Liver (tissue), 8 donors: ENCODE measurements at regions not wholly inside any gene's neighbourhood (a gene's known extent, or its start where the extent isn't known, plus 50 kb on each side); places are given as distances from the start of the nearest gene placed in this dataset.

ENCODE experiments used
- DNase-seq: peaks from one replicate; pipeline ENCODE4 v3.0.0-alpha.2; 2017; ENCODE audit warnings: low spot score
- H3K27ac ChIP-seq, 2 donors: one replicate each; pipeline ENCODE4 v1.7.0; 2013; ENCODE audit warnings: inconsistent platforms in 2 of 2, low read length in 2 of 2, control low read depth in 1 of 2, low read depth in 1 of 2, mild to moderate bottlenecking in 1 of 2
- H3K27me3 ChIP-seq, 4 donors: one replicate each; pipeline versions ENCODE4 v1.6.1 to v1.7.0; 2013; ENCODE audit warnings: low read length in 3 of 4, inconsistent platforms in 1 of 4, mild to moderate bottlenecking in 1 of 4, moderate library complexity in 1 of 4; ENCODE audit not compliant: control insufficient read depth in 4 of 4, insufficient read depth in 4 of 4
- H3K36me3 ChIP-seq, 4 donors: one replicate each; pipeline versions ENCODE4 v1.6.1 to v1.7.0; 2013; ENCODE audit warnings: low read length in 3 of 4, mild to moderate bottlenecking in 3 of 4, low read depth in 1 of 4, moderate library complexity in 1 of 4; ENCODE audit not compliant: control insufficient read depth in 4 of 4, insufficient read depth in 3 of 4
- H3K4me1 ChIP-seq, 4 donors: one replicate each; pipeline versions ENCODE4 v1.6.1 to v1.7.0; 2013; ENCODE audit warnings: low read length in 3 of 4, mild to moderate bottlenecking in 3 of 4, moderate library complexity in 1 of 4; ENCODE audit not compliant: control insufficient read depth in 4 of 4, insufficient read depth in 4 of 4
- H3K4me3 ChIP-seq, 3 donors: one replicate each; pipeline versions ENCODE4 v1.6.1 to v1.7.0; 2013; ENCODE audit warnings: low read length in 3 of 3, control low read depth in 1 of 3, low read depth in 1 of 3, mild to moderate bottlenecking in 1 of 3
- H3K9ac ChIP-seq, 2 donors: one replicate each; pipeline ENCODE4 v1.7.0; 2013; ENCODE audit warnings: low read length in 2 of 2, mild to moderate bottlenecking in 2 of 2, moderate library complexity in 2 of 2, control low read depth in 1 of 2, low read depth in 1 of 2
- H3K9me3 ChIP-seq, 4 donors: one replicate each; pipeline versions ENCODE4 v1.6.1 to v1.7.0; 2013; ENCODE audit warnings: low read length in 3 of 4; ENCODE audit not compliant: control insufficient read depth in 4 of 4
- EGR1 ChIP-seq, 2 donors: IDR thresholded peaks; 2 replicates each; pipeline ENCODE4 v1.6.1; 2016 to 2018; ENCODE audit warnings: antibody characterized with exemption in 2 of 2, low read depth in 2 of 2
- FOXA1 ChIP-seq: IDR thresholded peaks from 2 replicates; pipeline ENCODE4 v1.6.1; 2016; ENCODE audit warnings: antibody characterized with exemption
- FOXA2 ChIP-seq: IDR thresholded peaks from 2 replicates; pipeline ENCODE4 v1.6.1; 2016; ENCODE audit warnings: antibody characterized with exemption
- GABPA ChIP-seq, 2 donors: IDR thresholded peaks in 1 of 2; conservative IDR thresholded peaks in 1 of 2; 2 replicates each; pipeline ENCODE4 v1.6.1; 2016; ENCODE audit warnings: antibody characterized with exemption in 2 of 2, mild to moderate bottlenecking in 1 of 2, moderate library complexity in 1 of 2
- HNF4A ChIP-seq, 2 donors: conservative IDR thresholded peaks; 2 replicates each; pipeline ENCODE4 v1.6.1; 2016; ENCODE audit warnings: antibody characterized with exemption in 2 of 2, mild to moderate bottlenecking in 2 of 2
- HNF4G ChIP-seq: IDR thresholded peaks from 2 replicates; pipeline ENCODE4 v1.6.1; 2016; ENCODE audit warnings: antibody characterized with exemption
- JUND ChIP-seq, 2 donors: IDR thresholded peaks; 2 replicates each; pipeline ENCODE4 v1.6.1; 2016; ENCODE audit warnings: antibody characterized with exemption in 2 of 2
- NR2F2 ChIP-seq: IDR thresholded peaks from 2 replicates; pipeline ENCODE4 v1.6.1; 2016; ENCODE audit warnings: antibody characterized with exemption
- RAD21 ChIP-seq, 2 donors: IDR thresholded peaks; 2 replicates each; pipeline ENCODE4 v1.6.1; 2016; ENCODE audit warnings: antibody characterized with exemption in 2 of 2, mild to moderate bottlenecking in 2 of 2
- RXRA ChIP-seq, 2 donors: IDR thresholded peaks; 2 replicates each; pipeline ENCODE4 v1.6.1; 2017 to 2018; ENCODE audit warnings: antibody characterized with exemption in 2 of 2, mild to moderate bottlenecking in 1 of 2
- SP1 ChIP-seq: IDR thresholded peaks from 2 replicates; pipeline ENCODE4 v1.6.1; 2018; ENCODE audit warnings: antibody characterized with exemption, mild to moderate bottlenecking
- TAF1 ChIP-seq: conservative IDR thresholded peaks from 2 replicates; pipeline ENCODE4 v1.6.1; 2016; ENCODE audit warnings: antibody characterized with exemption, mild to moderate bottlenecking
- YY1 ChIP-seq: IDR thresholded peaks from 2 replicates; pipeline ENCODE4 v1.6.1; 2016; ENCODE audit warnings: antibody characterized with exemption, mild to moderate bottlenecking
- WGBS: extraction: QIAGEN DNeasy Blood & Tissue Kit; methylation state at CpG from one replicate; pipeline ENCODE4 v1.1.7; 2013; 5-methylcytosine and 5-hydroxymethylcytosine counted together
- TF ChIP-seq, protein P1 (sequence below): IDR thresholded peaks from 2 replicates; pipeline ENCODE4 v1.6.1; 2016; ENCODE audit warnings: antibody characterized with exemption
- TF ChIP-seq, protein P2 (sequence below): fragments of 150-350 bp; IDR thresholded peaks from 2 replicates; pipeline ENCODE4 v1.5.1; 2017; ENCODE audit warnings: improper control_type of control experiment, low read depth, low read length; ENCODE audit not compliant: missing input control
- TF ChIP-seq, protein P3 (sequence below): IDR thresholded peaks from 2 replicates; pipeline ENCODE4 v1.6.1; 2016; ENCODE audit warnings: antibody characterized with exemption
- TF ChIP-seq, protein P4 (sequence below): IDR thresholded peaks from 2 replicates; pipeline ENCODE4 v1.6.1; 2016; ENCODE audit warnings: antibody characterized with exemption
- TF ChIP-seq, protein P5 (sequence below): IDR thresholded peaks from 2 replicates; pipeline ENCODE4 v1.6.1; 2016; ENCODE audit warnings: antibody characterized with exemption, mild to moderate bottlenecking
- donor health status: healthy.
- donor health status: healthy.
- donor health status: healthy.
- donor health status: healthy.
- donor health status: healthy.

DNA sequence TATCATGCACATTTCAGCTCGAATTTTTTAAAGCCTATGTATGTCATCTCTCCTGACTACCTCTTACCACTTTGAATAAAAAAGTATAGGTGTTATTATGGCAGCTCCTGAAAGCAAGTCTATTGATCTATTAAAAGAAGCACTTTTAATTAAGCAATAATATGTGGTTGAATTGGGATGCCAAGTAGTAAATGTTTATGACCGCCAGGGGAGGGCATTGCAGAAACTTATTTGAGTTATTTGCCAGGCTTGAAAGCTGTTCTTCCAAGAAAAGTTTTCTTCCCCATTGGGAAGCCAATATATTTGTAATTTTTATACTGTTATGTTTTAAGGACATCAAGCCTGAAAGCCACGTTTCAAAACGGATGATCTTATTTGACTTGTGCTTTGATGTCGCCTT, 88.1 kb upstream of the SOX21 start (continued):
- TF ChIP-seq HNF4A (conservative IDR thresholded peaks at IDR 0.05): no peak
- TF ChIP-seq RAD21 (IDR thresholded peaks at IDR 0.05): no peak
- no peak for TF ChIP-seq RXRA (IDR thresholded peaks at IDR 0.05)
- TF ChIP-seq YY1: no peak
- TF ChIP-seq, protein P1, sequence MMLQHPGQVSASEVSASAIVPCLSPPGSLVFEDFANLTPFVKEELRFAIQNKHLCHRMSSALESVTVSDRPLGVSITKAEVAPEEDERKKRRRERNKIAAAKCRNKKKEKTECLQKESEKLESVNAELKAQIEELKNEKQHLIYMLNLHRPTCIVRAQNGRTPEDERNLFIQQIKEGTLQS: no peak
- TF ChIP-seq FOXA2: no peak
- no peak for TF ChIP-seq GABPA (IDR thresholded peaks at IDR 0.05 in 1 of 2, conservative IDR thresholded peaks at IDR 0.05 in 1 of 2)

DNA sequence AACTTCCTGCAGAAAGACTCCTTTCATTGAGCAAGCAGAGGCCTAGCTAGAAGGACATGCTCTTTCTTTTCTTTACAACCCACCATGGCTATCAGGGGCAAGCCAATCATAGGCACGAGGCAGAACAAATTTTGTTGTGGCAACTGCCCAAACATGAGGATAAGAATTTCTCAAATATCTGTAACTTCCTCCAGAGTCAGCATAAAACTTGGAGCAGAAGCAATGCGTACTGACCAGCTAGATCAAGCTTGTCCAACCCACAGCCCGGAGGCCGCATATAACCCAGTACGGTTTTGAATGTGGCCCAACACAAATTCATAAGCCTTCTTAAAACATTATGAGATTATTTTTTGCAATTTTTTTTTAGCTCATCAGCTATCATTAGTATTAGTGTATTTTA, 87.0 kb upstream of the SOX21 start:
- H3K9ac ChIP-seq: no peak overlapping the region
- H3K4me3 ChIP-seq: no peak overlapping the region
- H3K9me3 ChIP-seq: no peaks in the 10 kb centered on the region
- H3K27ac ChIP-seq: no peak overlapping the region
- H3K36me3 ChIP-seq: no peaks in the 10 kb centered on the region
- 77% methylated on average over 5 of the region's 5 CpGs for WGBS
- TF ChIP-seq, protein P2, sequence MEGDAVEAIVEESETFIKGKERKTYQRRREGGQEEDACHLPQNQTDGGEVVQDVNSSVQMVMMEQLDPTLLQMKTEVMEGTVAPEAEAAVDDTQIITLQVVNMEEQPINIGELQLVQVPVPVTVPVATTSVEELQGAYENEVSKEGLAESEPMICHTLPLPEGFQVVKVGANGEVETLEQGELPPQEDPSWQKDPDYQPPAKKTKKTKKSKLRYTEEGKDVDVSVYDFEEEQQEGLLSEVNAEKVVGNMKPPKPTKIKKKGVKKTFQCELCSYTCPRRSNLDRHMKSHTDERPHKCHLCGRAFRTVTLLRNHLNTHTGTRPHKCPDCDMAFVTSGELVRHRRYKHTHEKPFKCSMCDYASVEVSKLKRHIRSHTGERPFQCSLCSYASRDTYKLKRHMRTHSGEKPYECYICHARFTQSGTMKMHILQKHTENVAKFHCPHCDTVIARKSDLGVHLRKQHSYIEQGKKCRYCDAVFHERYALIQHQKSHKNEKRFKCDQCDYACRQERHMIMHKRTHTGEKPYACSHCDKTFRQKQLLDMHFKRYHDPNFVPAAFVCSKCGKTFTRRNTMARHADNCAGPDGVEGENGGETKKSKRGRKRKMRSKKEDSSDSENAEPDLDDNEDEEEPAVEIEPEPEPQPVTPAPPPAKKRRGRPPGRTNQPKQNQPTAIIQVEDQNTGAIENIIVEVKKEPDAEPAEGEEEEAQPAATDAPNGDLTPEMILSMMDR: no peak
- TF ChIP-seq, protein P3, sequence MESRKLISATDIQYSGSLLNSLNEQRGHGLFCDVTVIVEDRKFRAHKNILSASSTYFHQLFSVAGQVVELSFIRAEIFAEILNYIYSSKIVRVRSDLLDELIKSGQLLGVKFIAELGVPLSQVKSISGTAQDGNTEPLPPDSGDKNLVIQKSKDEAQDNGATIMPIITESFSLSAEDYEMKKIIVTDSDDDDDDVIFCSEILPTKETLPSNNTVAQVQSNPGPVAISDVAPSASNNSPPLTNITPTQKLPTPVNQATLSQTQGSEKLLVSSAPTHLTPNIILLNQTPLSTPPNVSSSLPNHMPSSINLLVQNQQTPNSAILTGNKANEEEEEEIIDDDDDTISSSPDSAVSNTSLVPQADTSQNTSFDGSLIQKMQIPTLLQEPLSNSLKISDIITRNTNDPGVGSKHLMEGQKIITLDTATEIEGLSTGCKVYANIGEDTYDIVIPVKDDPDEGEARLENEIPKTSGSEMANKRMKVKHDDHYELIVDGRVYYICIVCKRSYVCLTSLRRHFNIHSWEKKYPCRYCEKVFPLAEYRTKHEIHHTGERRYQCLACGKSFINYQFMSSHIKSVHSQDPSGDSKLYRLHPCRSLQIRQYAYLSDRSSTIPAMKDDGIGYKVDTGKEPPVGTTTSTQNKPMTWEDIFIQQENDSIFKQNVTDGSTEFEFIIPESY: no peak
- TF ChIP-seq, protein P4, sequence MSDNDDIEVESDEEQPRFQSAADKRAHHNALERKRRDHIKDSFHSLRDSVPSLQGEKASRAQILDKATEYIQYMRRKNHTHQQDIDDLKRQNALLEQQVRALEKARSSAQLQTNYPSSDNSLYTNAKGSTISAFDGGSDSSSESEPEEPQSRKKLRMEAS: no peak
- TF ChIP-seq FOXA2 (no peak), HNF4A (conservative IDR thresholded peaks at IDR 0.05) (no peak), RXRA (IDR thresholded peaks at IDR 0.05) (no peak), GABPA (IDR thresholded peaks at IDR 0.05 in 1 of 2, conservative IDR thresholded peaks at IDR 0.05 in 1 of 2) (no peak), SP1 (no peak), JUND (IDR thresholded peaks at IDR 0.05) (no peak), NR2F2 (no peak), YY1 (no peak), TAF1 (no peak), EGR1 (IDR thresholded peaks at IDR 0.05; ENCODE audit: low read depth in 2 of 2) (no peak), HNF4G (no peak), RAD21 (IDR thresholded peaks at IDR 0.05) (no peak), FOXA1 (no peak)
- TF ChIP-seq, protein P1: no peak
- TF ChIP-seq, protein P5, sequence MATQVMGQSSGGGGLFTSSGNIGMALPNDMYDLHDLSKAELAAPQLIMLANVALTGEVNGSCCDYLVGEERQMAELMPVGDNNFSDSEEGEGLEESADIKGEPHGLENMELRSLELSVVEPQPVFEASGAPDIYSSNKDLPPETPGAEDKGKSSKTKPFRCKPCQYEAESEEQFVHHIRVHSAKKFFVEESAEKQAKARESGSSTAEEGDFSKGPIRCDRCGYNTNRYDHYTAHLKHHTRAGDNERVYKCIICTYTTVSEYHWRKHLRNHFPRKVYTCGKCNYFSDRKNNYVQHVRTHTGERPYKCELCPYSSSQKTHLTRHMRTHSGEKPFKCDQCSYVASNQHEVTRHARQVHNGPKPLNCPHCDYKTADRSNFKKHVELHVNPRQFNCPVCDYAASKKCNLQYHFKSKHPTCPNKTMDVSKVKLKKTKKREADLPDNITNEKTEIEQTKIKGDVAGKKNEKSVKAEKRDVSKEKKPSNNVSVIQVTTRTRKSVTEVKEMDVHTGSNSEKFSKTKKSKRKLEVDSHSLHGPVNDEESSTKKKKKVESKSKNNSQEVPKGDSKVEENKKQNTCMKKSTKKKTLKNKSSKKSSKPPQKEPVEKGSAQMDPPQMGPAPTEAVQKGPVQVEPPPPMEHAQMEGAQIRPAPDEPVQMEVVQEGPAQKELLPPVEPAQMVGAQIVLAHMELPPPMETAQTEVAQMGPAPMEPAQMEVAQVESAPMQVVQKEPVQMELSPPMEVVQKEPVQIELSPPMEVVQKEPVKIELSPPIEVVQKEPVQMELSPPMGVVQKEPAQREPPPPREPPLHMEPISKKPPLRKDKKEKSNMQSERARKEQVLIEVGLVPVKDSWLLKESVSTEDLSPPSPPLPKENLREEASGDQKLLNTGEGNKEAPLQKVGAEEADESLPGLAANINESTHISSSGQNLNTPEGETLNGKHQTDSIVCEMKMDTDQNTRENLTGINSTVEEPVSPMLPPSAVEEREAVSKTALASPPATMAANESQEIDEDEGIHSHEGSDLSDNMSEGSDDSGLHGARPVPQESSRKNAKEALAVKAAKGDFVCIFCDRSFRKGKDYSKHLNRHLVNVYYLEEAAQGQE: no peak
- no peaks in the 10 kb centered on the region for H3K4me1 ChIP-seq
- no peak for DNase-seq
- H3K27me3 ChIP-seq: no peaks in the 10 kb centered on the region
